ENCODE measurements at regions not wholly inside any gene's neighbourhood (a gene's known extent, or its start where the extent isn't known, plus 50 kb on each side); places are given as distances from the start of the nearest gene placed in this dataset.

DNA sequence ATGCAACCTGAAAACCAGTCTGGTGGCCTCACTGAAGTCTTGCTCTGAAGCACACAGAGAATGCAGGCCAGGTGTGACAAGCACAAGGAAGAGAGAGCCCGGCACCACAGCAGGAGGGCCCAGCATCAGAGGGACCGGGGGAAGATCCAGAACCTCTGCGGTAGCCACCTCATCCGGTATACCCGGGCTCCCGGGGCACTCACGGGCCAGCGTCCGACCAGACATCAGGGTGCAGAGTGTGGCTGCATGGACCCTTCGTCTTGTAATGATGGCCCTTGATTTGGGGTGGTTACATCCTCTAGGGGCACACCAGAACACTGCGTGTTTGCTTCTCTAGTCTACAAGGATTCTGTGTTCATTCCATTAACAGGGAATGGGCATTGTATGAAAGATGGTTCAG lies 406.0 kb downstream of the GADD45G start:
- no peak for TF ChIP-seq EZH2 (optimal IDR thresholded peaks at IDR 0.05; ENCODE audit: low read depth, low read length)
- TF ChIP-seq, protein P1, sequence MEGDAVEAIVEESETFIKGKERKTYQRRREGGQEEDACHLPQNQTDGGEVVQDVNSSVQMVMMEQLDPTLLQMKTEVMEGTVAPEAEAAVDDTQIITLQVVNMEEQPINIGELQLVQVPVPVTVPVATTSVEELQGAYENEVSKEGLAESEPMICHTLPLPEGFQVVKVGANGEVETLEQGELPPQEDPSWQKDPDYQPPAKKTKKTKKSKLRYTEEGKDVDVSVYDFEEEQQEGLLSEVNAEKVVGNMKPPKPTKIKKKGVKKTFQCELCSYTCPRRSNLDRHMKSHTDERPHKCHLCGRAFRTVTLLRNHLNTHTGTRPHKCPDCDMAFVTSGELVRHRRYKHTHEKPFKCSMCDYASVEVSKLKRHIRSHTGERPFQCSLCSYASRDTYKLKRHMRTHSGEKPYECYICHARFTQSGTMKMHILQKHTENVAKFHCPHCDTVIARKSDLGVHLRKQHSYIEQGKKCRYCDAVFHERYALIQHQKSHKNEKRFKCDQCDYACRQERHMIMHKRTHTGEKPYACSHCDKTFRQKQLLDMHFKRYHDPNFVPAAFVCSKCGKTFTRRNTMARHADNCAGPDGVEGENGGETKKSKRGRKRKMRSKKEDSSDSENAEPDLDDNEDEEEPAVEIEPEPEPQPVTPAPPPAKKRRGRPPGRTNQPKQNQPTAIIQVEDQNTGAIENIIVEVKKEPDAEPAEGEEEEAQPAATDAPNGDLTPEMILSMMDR (IDR thresholded peaks at IDR 0.05; ENCODE audit: low read length) = no peak
